C4-2B (cell line): ENCODE measurements at regions not wholly inside any gene's neighbourhood (a gene's known extent, or its start where the extent isn't known, plus 50 kb on each side); places are given as distances from the start of the nearest gene placed in this dataset.

Experiments
- H3K27ac ChIP-seq: fragments of 450-650 bp; 2 replicates; pipeline ENCODE4 v1.5.1; 2017
- ZFX ChIP-seq: fragments of 450-650 bp; IDR thresholded peaks from 2 replicates; pipeline ENCODE4 v1.6.1; 2017
- TF ChIP-seq, protein P1 (sequence below): fragments of 450-650 bp; conservative IDR thresholded peaks from 2 replicates; pipeline ENCODE4 v1.5.1; 2017; ENCODE audit warnings: mild to moderate bottlenecking

DNA sequence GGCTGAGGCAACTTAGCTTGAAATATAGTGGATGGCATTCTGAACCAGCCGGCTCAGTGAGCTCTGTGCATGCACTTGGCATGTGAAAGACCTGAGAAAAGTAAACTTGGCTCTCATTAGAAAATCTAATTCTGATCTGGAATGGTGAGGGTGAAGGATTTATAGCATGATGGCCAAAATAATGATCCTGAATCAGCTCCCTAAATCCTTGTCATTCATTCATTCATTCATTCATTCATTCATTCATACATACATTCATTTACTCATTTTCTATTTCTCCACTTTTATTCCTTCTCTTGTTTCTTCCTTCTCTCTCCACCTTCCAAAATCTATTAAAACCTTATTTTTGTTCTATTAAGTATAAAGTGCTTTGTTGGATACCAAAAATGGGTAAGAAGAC lies 681.1 kb downstream of the DHX35 start:
- TF ChIP-seq, protein P1, sequence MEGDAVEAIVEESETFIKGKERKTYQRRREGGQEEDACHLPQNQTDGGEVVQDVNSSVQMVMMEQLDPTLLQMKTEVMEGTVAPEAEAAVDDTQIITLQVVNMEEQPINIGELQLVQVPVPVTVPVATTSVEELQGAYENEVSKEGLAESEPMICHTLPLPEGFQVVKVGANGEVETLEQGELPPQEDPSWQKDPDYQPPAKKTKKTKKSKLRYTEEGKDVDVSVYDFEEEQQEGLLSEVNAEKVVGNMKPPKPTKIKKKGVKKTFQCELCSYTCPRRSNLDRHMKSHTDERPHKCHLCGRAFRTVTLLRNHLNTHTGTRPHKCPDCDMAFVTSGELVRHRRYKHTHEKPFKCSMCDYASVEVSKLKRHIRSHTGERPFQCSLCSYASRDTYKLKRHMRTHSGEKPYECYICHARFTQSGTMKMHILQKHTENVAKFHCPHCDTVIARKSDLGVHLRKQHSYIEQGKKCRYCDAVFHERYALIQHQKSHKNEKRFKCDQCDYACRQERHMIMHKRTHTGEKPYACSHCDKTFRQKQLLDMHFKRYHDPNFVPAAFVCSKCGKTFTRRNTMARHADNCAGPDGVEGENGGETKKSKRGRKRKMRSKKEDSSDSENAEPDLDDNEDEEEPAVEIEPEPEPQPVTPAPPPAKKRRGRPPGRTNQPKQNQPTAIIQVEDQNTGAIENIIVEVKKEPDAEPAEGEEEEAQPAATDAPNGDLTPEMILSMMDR = no peak
- TF ChIP-seq ZFX = no peak
- no peak overlapping the region for H3K27ac ChIP-seq

DNA sequence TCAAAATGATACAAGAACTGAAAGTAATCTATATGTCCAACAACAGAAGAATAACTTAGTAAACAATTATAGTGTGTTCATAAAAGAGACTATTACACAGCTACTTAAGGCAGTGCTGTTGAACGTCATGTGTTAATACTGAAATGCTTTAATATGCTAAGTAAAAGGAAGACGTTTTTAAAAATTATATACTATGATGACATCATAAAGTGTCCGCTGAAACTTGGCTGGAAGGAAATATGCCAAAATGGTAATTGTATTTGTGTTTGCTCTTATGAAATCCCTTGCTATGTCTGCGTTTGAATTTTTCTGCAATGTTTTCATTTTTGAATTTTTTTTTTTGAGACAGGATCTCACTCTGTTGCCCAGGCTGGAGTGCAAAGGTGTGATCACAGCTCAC lies 679.3 kb downstream of the DHX35 start:
- no peak for TF ChIP-seq ZFX
- TF ChIP-seq, protein P1 = no peak
- H3K27ac ChIP-seq = no peak overlapping the region

DNA sequence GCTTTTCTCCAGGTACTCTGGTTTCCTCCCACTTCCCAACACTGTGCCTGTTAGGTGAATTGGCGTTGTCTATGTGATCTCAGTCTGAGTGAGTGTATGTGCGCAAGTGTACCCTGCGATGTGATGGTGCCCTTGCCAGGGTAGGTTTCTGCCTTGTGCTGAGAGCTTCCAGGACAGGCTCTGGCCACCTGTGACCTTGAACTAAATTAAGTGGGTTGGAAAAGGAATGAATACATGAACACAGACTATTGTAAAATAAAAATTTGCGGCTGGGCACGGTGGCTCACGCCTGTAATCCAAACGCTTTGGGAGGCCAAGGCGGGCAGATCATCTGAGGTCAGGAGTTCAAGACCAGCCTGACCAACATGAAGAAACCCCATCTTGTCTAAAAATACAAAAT lies 678.0 kb downstream of the DHX35 start:
- no peak overlapping the region for H3K27ac ChIP-seq
- no peak for TF ChIP-seq ZFX
- TF ChIP-seq, protein P1 = no peak

DNA sequence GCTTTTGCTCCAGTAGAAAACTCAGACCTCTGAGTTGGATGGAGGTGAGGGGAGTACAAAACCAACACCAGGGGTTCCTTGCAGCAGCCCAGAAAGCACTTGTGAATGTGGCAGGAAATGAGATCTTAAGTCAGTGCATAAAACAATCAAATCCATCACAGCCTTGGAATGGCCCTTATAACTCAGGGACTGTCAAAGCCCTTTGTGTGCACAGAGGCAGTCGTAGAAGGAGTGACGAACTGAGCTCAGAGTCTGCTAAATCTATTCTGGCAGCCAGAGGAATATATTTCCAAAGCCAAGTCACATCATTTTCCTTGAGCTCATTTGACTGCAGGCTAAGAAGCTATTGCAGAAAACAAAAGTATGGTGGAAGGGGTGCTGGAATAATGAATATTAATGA lies 676.6 kb downstream of the DHX35 start:
- H3K27ac ChIP-seq = no peak overlapping the region
- TF ChIP-seq, protein P1 = no peak
- no peak for TF ChIP-seq ZFX

DNA sequence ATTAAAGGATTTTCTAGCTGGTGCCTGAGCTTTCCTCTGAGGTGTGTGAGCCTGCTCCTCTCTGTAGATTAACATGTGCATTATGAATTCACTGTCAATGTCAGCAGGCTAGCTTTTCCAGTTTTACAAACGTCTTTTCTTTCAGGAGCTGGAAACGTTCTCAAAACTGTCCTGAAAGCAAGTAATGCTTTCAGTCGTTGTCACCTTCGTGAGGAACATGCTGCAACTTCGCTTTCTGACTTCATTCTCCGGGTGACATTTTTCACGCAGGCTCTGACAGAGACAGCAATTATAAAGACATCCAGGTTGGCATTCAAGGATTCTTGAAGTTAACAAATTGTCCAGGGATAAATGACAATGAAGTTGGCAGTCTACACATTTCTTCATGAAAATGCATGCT lies 671.5 kb downstream of the DHX35 start:
- no peak for TF ChIP-seq ZFX
- TF ChIP-seq, protein P1 = no peak
- H3K27ac ChIP-seq = no peak overlapping the region

DNA sequence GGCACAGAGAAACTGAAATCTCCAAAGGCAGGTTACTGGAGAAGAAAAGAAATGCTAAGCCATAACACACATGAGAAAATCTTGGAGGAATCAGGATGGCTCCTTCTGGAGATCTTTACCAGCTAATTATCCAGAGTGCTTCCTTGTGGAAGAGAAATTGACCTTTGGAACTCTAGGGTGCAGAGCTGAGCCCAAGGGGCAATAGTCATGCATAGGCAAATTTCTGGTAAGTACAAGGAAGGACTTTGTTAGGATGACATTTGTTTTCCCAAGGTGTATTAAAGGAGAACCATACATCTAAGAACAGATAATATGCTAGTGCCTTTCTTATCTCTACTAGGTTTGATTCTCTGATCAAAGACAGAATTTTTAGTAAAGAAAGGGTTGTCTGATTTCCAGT lies 670.6 kb downstream of the DHX35 start:
- H3K27ac ChIP-seq = no peak overlapping the region
- TF ChIP-seq ZFX = no peak
- TF ChIP-seq, protein P1 = no peak

DNA sequence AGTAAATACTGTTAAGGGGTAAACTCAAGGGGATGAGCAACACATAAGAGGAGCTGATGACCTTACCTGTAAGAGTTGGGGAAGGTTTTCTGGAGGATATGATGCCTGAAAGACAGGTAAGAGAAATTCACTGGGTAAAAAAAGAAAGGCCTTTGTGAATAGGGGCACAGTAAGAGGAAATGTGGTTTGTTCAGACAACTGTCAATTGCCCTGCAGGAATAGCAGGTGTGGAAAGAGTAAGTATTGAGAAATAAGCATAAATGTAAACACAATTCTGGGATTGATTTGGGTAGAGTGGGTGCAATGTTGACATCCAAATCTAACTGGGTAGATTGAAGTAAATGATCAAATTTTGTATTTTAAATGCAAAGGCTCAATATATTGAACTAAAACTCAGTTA lies 670.0 kb downstream of the DHX35 start:
- H3K27ac ChIP-seq = no peak overlapping the region
- no peak for TF ChIP-seq ZFX
- TF ChIP-seq, protein P1 = no peak
